Ureter (tissue), 1 donor: ENCODE measurements at regions not wholly inside any gene's neighbourhood (a gene's known extent, or its start where the extent isn't known, plus 50 kb on each side); places are given as distances from the start of the nearest gene placed in this dataset.

Experiments used
- DNase-seq: peaks from one replicate; pipeline ENCODE4 v3.0.0-alpha.2; 2020; ENCODE audit warnings: low spot score
- donor health status: DM: yes; HTN: yes; CAD: no.

DNA sequence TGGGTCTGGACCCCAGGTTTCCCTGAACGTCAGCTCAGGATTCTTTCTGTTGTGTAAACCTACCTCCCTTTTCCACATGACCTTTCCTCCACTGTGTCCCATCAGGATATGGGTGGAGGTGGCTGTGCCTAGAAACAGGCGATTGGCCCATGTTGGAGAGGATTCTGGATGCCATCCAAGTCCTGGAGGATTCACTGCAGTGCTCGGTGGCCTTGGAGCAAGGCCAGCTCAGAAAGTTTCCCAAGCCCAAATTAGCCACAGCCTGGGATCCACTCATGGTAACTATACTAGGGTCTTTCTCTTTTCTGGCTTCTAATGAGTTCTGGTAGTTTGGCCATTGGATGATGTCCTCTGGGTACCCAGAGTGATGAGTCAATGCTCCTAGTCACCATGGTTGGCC lies 141.6 kb downstream of the SNX19 start:
- DNase-seq = no peak

- DNase-seq = no peak
Observed at GRCh38 chr11:130775306-130776060, 140.8 kb downstream of the SNX19 start.

- DNase-seq = no peak
Observed at GRCh38 chr11:130776061-130776419, 140.2 kb downstream of the SNX19 start.

DNA sequence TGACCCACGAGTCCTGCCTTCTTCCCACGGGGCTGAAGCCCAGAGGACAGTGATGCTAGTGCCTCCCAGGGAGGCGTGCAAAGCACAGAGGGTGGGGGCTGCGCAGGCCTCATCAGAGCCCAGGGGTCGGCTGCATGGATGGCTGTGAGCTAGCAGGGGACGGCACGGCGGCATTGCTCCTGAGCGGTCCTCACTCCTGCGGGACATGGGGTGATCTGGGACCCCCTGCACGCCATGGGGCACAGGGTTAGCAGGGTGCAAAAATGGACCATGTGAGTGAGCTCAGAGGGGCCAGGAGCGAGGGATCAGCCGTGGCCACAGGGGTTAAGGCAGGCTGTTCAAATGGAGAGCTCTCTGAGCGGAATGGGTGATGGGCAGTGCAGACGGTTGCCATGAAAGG lies 138.3 kb downstream of the SNX19 start:
- DNase-seq = no peak

DNA sequence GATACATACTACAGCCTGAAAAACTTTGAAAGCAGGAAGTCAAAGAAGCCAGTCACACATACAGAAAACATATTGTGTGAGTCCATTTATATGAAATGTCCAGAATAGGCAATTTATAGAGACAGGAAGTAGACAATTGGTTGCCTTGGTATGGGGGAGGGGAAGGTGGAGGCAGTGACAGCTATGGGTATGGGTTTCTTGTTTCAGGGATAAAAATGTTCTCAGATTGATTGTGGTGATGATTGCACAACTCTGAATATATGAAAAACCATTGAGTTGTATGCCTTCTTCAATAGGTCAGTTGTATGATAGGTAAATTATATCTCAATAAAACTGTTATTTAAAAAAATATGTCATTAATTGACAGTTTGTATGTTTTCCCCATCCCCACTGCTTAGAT lies 137.6 kb downstream of the SNX19 start:
- no peak for DNase-seq

- DNase-seq = no peak
Observed at GRCh38 chr11:130779267-130779666, 137.0 kb downstream of the SNX19 start.

DNA sequence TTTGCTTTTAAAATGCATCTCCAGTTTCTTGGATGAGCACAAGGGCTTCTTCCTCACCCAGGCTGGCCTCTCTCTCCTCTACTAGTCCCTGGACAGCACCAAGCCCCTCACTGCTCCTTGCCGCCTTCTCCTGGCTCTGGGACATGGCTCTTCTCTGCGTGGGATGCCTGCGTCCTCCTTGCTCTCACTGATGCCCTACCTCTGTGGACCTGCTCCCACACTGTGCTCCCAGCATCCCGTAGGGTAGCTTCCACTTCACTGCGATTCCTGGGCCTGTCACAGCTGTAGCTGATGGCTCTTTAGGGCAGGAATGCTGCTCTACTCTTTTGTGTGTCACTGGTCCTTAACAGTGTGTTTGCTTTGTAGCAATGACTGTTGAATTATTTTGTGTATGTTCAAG lies 136.3 kb downstream of the SNX19 start:
- DNase-seq = no peak

DNA sequence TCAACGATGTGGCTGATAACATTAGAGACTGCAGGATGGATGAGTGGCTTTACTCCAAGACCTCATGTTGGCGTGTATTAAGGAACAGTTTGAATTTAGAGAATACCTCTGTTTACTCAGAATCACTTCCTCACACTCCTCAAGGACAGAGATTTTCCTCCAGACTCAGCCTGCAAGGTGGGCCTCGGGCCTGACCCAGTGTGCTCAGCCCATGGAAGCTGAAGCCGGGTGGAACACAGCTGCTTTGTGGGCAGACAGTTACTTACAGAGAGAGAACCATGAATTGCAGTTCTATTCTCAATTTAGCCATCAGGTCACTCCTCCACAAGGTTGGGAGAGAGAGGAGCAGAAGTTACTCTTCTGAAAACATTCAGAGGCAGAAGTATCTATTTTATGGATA lies 135.8 kb downstream of the SNX19 start:
- no peak for DNase-seq

- no peak for DNase-seq
Observed at GRCh38 chr11:130781931-130782330, 134.3 kb downstream of the SNX19 start.

GRCh38 chr11:130782361-130783222 lies 133.7 kb downstream of the SNX19 start:
- no peak for DNase-seq

- DNase-seq = no peak
Observed at GRCh38 chr11:130783323-130783722, 133.0 kb downstream of the SNX19 start.

DNA sequence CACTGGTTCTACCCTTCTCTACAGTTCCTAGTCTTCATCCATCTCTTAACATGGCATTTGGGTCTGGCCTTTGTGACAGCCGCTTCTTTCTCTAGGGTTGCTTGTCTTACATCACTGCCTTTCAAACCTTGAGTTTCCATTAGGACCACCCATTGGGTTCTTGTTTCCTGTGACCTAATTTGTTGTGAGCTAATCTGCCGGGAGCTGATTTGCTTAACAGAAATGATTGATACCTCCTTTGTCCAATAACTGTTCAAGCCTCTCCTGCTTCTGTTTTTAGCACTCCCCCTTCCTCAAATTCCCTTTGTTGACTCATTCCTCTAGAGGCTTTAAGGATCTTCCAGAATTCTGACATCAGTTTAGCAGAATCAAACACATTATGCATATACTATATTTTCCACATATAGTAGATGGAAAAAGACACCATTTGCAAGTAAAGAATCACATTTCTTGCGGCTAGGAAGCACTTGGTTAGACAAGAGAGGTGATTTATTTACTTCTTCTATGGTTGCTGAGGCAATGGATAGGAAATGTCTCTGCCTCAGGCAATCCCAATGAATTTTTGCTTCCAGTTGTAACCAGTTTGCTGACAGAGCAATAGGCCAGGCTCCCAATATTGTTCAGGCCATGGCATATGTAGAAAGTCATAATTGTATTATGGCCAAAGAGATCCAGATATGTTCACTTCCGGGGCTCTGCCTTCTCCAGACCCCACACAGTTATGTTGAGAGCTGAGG lies 130.7 kb downstream of the SNX19 start:
- DNase-seq = no peak

- no peak for DNase-seq
Observed at GRCh38 chr11:130786586-130786985, 129.7 kb downstream of the SNX19 start.

DNA sequence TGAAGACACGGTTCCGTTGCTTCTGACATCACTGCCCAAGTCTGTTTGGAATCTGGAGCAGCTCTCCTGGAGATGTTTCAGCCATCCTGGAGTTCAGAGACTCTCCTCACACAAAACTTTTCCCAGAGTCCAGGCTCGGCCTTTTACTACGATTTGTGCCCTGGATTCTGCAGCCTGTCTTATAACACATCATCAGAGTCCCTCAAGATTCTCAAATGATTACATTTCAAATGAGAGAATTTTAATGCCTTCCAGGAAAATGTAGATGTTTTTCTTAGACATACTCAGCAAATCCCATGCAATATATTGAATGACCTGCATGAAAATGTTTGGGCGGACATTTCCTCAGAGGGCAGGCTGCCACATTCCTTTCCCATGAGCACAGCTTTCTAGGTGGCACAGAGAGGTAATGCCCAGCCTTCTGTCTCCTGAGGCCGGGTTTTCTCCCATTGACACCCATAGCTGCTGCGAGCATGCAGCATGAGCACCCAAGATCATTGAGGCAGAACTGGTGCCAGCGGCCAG lies 129.1 kb downstream of the SNX19 start:
- DNase-seq = no peak

- DNase-seq = no peak
Observed at GRCh38 chr11:130787973-130788570, 128.2 kb downstream of the SNX19 start.

DNA sequence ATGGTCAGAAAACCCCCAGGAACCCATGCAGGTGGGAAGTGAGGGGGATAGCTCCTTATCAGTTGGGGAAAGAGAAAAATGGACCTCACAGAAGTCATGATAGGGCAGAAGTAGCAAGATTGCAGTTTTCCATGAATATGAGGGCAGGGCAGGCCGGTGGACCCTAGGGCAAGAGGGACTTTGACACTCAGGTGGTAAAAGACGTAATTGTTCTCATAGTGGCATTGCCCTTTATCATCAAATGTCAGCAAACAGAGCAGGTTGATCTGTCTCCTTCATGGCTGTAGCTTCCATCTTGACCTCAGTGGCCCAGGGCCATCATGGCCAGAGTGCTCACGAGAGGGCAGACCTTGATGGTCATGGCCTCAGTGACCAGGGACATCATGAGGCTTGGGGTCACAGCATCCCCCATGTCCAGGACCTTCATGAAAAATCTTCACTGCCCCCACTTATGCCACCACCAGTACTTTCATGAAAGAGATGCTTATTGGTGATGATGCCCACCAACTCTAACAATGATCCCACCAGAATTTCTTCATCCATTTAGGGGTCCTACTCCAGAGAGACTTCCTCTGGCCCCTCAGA lies 127.1 kb downstream of the SNX19 start:
- DNase-seq = no peak

GRCh38 chr11:130790689-130791088 lies 125.6 kb downstream of the SNX19 start:
- DNase-seq = no peak

- no peak for DNase-seq
Observed at GRCh38 chr11:130792772-130793171, 123.5 kb downstream of the SNX19 start.

DNA sequence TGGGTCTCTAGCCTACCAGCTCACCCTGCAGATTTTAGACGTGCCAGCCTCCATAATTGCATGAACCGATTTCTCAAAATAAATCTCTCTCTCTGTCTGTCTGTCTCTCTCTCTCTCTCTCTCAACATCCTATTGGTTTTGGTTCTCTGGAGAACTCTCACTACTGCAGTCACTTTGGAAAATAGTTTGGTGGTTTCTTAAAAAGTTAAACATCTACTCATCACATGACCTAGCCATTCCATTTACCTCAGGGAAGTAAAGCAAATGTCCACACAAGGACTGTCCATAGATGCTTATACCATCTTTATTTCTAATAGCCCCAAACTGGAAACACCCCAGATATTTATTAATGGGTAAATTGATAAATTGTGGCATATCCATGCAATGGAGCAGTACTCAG lies 119.5 kb downstream of the SNX19 start:
- no peak for DNase-seq

DNA sequence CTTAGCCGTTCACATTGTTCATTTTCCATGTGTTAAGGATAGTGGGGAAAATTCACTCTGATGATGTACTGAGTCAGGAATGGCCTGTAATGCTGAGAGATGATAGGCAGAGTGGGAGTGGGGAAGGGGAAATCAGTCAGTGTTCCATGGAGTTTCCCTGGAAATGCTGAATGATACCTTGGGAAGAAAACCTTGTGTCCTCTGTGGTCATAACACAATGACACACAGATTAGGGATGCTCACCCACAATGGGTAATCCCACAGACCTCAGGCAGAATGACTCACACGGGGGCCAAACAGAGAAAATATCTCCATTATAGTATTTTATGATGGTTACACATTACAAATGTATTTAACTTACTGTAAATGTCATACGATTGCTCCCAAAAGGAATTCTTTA lies 118.0 kb downstream of the SNX19 start:
- no peak for DNase-seq

DNA sequence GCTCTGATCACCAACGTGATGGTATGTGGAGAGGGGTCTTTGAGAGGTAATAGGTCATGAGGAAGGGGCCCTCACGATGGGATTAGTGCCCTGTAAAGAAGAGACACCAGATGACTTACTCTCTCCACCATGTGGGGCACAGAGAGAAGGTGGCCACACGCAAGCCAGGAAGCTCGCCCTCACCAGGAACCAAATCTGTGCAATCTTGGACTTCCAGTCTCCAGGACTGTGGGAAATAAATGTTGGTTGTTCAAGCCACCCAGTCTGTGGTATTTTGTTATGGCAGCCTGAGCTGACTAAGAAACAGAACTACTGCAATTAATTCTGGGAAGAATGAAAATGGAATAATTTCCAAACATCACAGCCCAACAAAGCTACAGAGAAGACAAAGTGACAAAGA lies 117.5 kb downstream of the SNX19 start:
- DNase-seq = no peak
